ENCODE measurements at regions not wholly inside any gene's neighbourhood (a gene's known extent, or its start where the extent isn't known, plus 50 kb on each side); places are given as distances from the start of the nearest gene placed in this dataset.
"Not testable (repeated sequence)": the region's sequence is repeated elsewhere in the genome, so short reads cannot be mapped to it uniquely, and the experiment has no call there.

GRCh38 chr9:39588500-39589137 is 233.2 kb downstream of the SPATA31A1 start:
- Histone ChIP-seq H3K27me3 (ENCODE audit: control insufficient read depth, insufficient read depth, low read length) (no peaks in the 10 kb centered on the region), H3K36me3 (ENCODE audit: control insufficient read depth, insufficient read depth, low read length) (no peaks in the 10 kb centered on the region), H3K4me3 (ENCODE audit: low read length) (no peak overlapping the region), H3K9me3 (replicated peaks; ENCODE audit: control insufficient read depth, low read depth, low read length) (no peaks in the 10 kb centered on the region), H3K27ac (ENCODE audit: low read length) (no peak overlapping the region), H3K4me1 (ENCODE audit: control insufficient read depth, insufficient read depth, low read length) (no peaks in the 10 kb centered on the region)
- peak; percentile 5 for DNase-seq
- WGBS (ENCODE audit: insufficient coverage): 61% methylated on average over 6 of the region's 8 CpGs

GRCh38 chr9:39604089-39604488 is 248.6 kb downstream of the SPATA31A1 start:
- H3K4me3 ChIP-seq (ENCODE audit: low read length); H3K27ac ChIP-seq (ENCODE audit: low read length); DNase-seq; H3K4me1 ChIP-seq (ENCODE audit: control insufficient read depth, insufficient read depth, low read length); H3K9me3 ChIP-seq (replicated peaks; ENCODE audit: control insufficient read depth, low read depth, low read length); H3K27me3 ChIP-seq (ENCODE audit: control insufficient read depth, insufficient read depth, low read length); H3K36me3 ChIP-seq (ENCODE audit: control insufficient read depth, insufficient read depth, low read length): not testable (repeated sequence)
- WGBS (ENCODE audit: insufficient coverage): no CpG with 5 or more reads among the region's 24 CpGs

- WGBS (ENCODE audit: insufficient coverage): no CpG with 5 or more reads among the region's 4 CpGs
Measured at GRCh38 chr9:39611449-39612231, 256.2 kb downstream of the SPATA31A1 start.

GRCh38 chr9:39616480-39616879 is 261.0 kb downstream of the SPATA31A1 start:
- H3K4me3 ChIP-seq (ENCODE audit: low read length); DNase-seq; H3K4me1 ChIP-seq (ENCODE audit: control insufficient read depth, insufficient read depth, low read length); H3K27ac ChIP-seq (ENCODE audit: low read length); H3K9me3 ChIP-seq (replicated peaks; ENCODE audit: control insufficient read depth, low read depth, low read length); H3K36me3 ChIP-seq (ENCODE audit: control insufficient read depth, insufficient read depth, low read length); H3K27me3 ChIP-seq (ENCODE audit: control insufficient read depth, insufficient read depth, low read length): not testable (repeated sequence)
- WGBS (ENCODE audit: insufficient coverage): no CpG with 5 or more reads among the region's 4 CpGs

More at GRCh38 chr9:39611449-39612231, 256.2 kb downstream of the SPATA31A1 start:
- H3K4me3 ChIP-seq (ENCODE audit: low read length); H3K27me3 ChIP-seq (ENCODE audit: control insufficient read depth, insufficient read depth, low read length); H3K27ac ChIP-seq (ENCODE audit: low read length); H3K4me1 ChIP-seq (ENCODE audit: control insufficient read depth, insufficient read depth, low read length); H3K9me3 ChIP-seq (replicated peaks; ENCODE audit: control insufficient read depth, low read depth, low read length); H3K36me3 ChIP-seq (ENCODE audit: control insufficient read depth, insufficient read depth, low read length); DNase-seq: not testable (repeated sequence)

GRCh38 chr9:39624048-39624447 is 268.6 kb downstream of the SPATA31A1 start:
- DNase-seq; H3K27me3 ChIP-seq (ENCODE audit: control insufficient read depth, insufficient read depth, low read length); H3K4me1 ChIP-seq (ENCODE audit: control insufficient read depth, insufficient read depth, low read length); H3K4me3 ChIP-seq (ENCODE audit: low read length); H3K27ac ChIP-seq (ENCODE audit: low read length); H3K36me3 ChIP-seq (ENCODE audit: control insufficient read depth, insufficient read depth, low read length); H3K9me3 ChIP-seq (replicated peaks; ENCODE audit: control insufficient read depth, low read depth, low read length): not testable (repeated sequence)
- no CpG with 5 or more reads among the region's 10 CpGs for WGBS (ENCODE audit: insufficient coverage)

- H3K4me3 ChIP-seq (ENCODE audit: low read length); H3K9me3 ChIP-seq (replicated peaks; ENCODE audit: control insufficient read depth, low read depth, low read length); DNase-seq; H3K27ac ChIP-seq (ENCODE audit: low read length); H3K36me3 ChIP-seq (ENCODE audit: control insufficient read depth, insufficient read depth, low read length); H3K27me3 ChIP-seq (ENCODE audit: control insufficient read depth, insufficient read depth, low read length); H3K4me1 ChIP-seq (ENCODE audit: control insufficient read depth, insufficient read depth, low read length): not testable (repeated sequence)
- WGBS (ENCODE audit: insufficient coverage): no CpG with 5 or more reads among the region's 12 CpGs
Measured at GRCh38 chr9:39632071-39632470, 276.6 kb downstream of the SPATA31A1 start.

DNA sequence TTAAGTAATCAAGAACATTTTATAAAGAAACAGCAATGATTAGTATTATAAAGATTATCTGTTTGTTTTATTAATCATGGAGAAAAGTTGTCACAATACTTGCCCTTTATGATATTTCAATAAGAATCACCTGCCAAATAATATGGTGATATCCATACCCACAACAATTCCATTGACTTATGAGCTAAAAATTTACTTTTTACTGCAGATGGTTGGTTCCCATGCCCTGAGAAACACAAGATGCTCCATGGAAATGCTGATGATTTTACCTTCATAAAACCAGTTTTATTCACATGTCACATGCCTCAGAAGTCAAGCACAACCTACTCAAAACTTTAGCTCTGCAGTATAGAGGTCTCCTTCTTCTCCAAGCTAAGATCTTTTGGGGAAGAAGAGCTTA is 293.6 kb downstream of the SPATA31A1 start:
- not testable (repeated sequence) for H3K36me3 ChIP-seq (ENCODE audit: control insufficient read depth, insufficient read depth, low read length); H3K27me3 ChIP-seq (ENCODE audit: control insufficient read depth, insufficient read depth, low read length); DNase-seq

GRCh38 chr9:39656960-39657603 is 301.6 kb downstream of the SPATA31A1 start:
- not testable (repeated sequence) for DNase-seq; H3K36me3 ChIP-seq (ENCODE audit: control insufficient read depth, insufficient read depth, low read length); H3K4me1 ChIP-seq (ENCODE audit: control insufficient read depth, insufficient read depth, low read length); H3K27me3 ChIP-seq (ENCODE audit: control insufficient read depth, insufficient read depth, low read length); H3K9me3 ChIP-seq (replicated peaks; ENCODE audit: control insufficient read depth, low read depth, low read length); H3K27ac ChIP-seq (ENCODE audit: low read length); H3K4me3 ChIP-seq (ENCODE audit: low read length)
- WGBS (ENCODE audit: insufficient coverage): no CpG with 5 or more reads among the region's 4 CpGs

More for the DNA sequence above, 293.6 kb downstream of the SPATA31A1 start:
- H3K9me3 ChIP-seq (replicated peaks; ENCODE audit: control insufficient read depth, low read depth, low read length); H3K4me3 ChIP-seq (ENCODE audit: low read length); H3K4me1 ChIP-seq (ENCODE audit: control insufficient read depth, insufficient read depth, low read length); H3K27ac ChIP-seq (ENCODE audit: low read length): not testable (repeated sequence)

- not testable (repeated sequence) for H3K27ac ChIP-seq (ENCODE audit: low read length); H3K4me1 ChIP-seq (ENCODE audit: control insufficient read depth, insufficient read depth, low read length); H3K27me3 ChIP-seq (ENCODE audit: control insufficient read depth, insufficient read depth, low read length); H3K9me3 ChIP-seq (replicated peaks; ENCODE audit: control insufficient read depth, low read depth, low read length); DNase-seq; H3K36me3 ChIP-seq (ENCODE audit: control insufficient read depth, insufficient read depth, low read length); H3K4me3 ChIP-seq (ENCODE audit: low read length)
- no CpG with 5 or more reads among the region's 8 CpGs for WGBS (ENCODE audit: insufficient coverage)
Measured at GRCh38 chr9:39663020-39663419, 307.6 kb downstream of the SPATA31A1 start.

DNA sequence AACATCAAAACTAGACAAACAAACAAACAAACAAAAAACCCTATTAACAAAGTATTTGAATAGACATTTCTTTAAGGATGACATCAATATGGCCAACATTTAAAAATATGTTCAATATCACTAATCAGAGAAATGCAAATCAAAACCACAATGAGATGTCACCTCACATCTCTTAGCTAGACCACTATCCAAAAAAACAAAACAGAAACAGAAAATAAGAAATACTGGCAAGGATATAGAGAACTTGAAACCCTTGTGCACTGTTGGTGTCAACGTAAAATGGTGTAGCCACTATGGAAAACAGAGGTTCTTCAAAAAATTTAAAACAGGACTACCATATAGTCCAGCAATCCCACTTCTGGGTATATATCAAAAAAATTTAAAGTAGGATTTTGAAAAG is 308.2 kb downstream of the SPATA31A1 start:
- no CpG with 5 or more reads among the region's 1 CpG for WGBS (ENCODE audit: insufficient coverage)
- H3K9me3 ChIP-seq (replicated peaks; ENCODE audit: control insufficient read depth, low read depth, low read length); DNase-seq; H3K4me3 ChIP-seq (ENCODE audit: low read length); H3K4me1 ChIP-seq (ENCODE audit: control insufficient read depth, insufficient read depth, low read length); H3K27me3 ChIP-seq (ENCODE audit: control insufficient read depth, insufficient read depth, low read length); H3K36me3 ChIP-seq (ENCODE audit: control insufficient read depth, insufficient read depth, low read length); H3K27ac ChIP-seq (ENCODE audit: low read length): not testable (repeated sequence)
